IPS-18c (cell line): ENCODE measurements at regions not wholly inside any gene's neighbourhood (a gene's known extent, or its start where the extent isn't known, plus 50 kb on each side); places are given as distances from the start of the nearest gene placed in this dataset.
"Not testable (repeated sequence)": the region's sequence is repeated elsewhere in the genome, so short reads cannot be mapped to it uniquely, and the experiment has no call there.

Source experiments
- H3K4me3 ChIP-seq: 2 replicates; pipeline ENCODE4 v1.7.0; 2013; ENCODE audit warnings: low read depth, mild to moderate bottlenecking, low read length, moderate library complexity; ENCODE audit not compliant: insufficient read depth
- H3K9me3 ChIP-seq: one replicate; pipeline ENCODE4 v1.6.1; 2013; ENCODE audit warnings: mild to moderate bottlenecking, low read length, moderate library complexity; ENCODE audit not compliant: control insufficient read depth, insufficient read depth

DNA sequence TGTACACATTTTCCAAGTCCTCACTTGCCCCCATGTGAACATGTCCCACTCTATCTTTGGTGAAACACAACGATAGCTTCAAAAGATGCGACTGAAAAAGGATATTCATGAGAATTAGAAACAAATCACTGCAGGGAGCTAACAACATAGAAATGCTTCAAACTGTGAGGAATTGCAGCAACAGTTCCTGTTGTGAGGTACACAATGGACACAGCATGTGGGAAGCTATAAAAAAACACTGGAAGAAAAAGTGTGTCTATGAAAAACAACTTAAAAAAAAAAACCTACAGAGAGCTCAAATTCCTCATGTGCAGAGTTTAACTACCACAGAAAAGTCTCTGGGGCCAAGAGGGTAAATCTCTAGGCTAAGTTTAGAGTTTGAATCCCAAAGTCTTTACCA is 51.6 kb upstream of the BLTP1 start:
- no peaks in the 10 kb centered on the region for H3K9me3 ChIP-seq
- 0 out of 2 replicates have a peak overlapping the region, but pooled peaks have one; percentile 9 for H3K4me3 ChIP-seq

DNA sequence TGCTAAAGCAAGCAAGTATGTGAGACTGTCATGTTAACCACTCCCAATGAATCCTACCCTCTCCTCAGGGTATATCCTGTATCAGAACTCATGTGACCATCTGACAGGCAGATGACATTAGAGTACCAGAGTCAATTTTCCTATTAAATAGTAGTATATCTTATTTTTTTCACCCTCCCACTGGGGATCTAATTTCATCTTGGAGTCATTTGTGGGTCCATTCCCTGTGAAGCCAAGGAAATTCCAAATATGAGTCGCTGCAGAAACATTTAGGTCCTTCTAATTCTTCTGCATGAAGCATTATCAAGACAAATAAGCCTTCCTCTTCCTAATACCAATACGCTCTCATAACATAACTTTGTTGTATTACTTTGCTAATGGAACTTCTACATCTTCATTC is 52.2 kb upstream of the BLTP1 start:
- H3K4me3 ChIP-seq = no peak overlapping the region
- H3K9me3 ChIP-seq = no peaks in the 10 kb centered on the region

DNA sequence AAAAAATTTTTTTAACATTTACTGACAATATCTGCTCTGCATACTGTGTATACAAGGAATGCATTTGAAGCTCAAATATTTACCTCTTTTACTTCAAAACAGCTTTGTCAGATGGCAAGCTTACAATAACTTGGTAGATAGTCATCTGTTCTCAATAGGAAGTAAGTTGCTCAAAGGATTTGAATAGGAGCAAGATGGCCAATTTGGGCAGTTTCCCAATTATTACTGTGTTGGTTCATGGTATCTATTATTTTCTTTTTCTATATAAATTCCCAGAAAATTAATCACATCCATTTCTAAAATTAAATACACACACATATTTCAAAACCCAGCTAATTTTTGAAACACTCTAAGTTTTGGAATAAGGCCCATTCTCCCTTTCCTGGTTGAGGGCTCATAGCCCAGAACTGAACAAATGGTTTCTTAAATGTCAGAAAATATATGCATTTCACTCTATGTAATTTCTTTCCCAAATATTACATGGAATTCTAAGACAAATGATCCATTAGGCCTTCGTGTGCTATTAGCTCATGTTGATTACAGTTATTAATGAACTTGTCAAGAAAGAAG is 60.2 kb upstream of the BLTP1 start:
- no peak overlapping the region for H3K4me3 ChIP-seq

GRCh38 chr4:122091397-122091796 is 60.7 kb upstream of the BLTP1 start:
- Histone ChIP-seq H3K4me3 (no peak overlapping the region), H3K9me3 (no peaks in the 10 kb centered on the region)

More for the DNA sequence above, 60.2 kb upstream of the BLTP1 start:
- H3K9me3 ChIP-seq = no peaks in the 10 kb centered on the region

DNA sequence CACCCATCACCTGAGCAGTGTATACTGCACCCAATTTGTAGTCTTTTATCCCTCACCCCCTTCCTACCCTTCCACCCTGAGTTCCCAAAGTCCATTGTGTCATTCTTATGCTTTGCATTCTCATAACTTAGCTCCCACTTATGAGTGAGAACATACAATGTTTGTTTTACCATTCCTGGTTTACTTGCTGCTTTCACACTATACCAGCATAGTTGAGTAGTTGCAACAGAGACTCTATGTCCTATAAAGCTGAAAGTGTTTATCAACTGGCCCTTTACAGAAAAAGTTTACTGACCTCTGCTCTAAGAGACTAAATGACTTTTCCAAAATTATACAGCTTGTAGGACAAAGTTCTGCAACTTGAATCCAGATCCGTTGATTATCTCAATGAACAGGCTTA is 61.1 kb upstream of the BLTP1 start:
- Histone ChIP-seq H3K4me3 (no peak overlapping the region), H3K9me3 (no peaks in the 10 kb centered on the region)

- Histone ChIP-seq H3K4me3 (no peak overlapping the region), H3K9me3 (no peaks in the 10 kb centered on the region)
These were observed 65.6 kb upstream of the BLTP1 start for GRCh38 chr4:122086338-122087065.

GRCh38 chr4:122083989-122084388 is 68.1 kb upstream of the BLTP1 start:
- Histone ChIP-seq H3K9me3 (no peaks in the 10 kb centered on the region), H3K4me3 (no peak overlapping the region)

GRCh38 chr4:122083351-122083750 is 68.8 kb upstream of the BLTP1 start:
- Histone ChIP-seq H3K4me3 (no peak overlapping the region), H3K9me3 (no peaks in the 10 kb centered on the region)

DNA sequence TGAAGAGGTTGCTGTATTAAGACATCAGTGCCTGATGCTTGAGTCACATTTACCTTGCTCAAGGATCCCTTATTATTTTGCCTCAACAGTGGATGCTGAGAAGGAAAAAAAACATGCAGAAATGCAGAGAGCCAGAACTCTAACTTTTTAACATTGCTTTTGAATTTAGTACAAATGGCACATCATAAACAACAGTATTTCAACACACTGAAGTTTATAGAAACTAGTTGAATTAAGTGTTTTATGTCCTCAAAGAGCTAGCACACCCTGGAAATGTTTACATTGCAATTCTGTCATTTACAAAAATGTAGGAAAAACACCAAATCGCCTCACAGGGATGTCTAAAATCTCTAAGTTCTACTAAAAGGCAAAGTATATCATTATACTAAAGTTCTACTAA is 69.5 kb upstream of the BLTP1 start:
- Histone ChIP-seq H3K4me3 (no peak overlapping the region), H3K9me3 (no peaks in the 10 kb centered on the region)

GRCh38 chr4:122077653-122078052 is 74.5 kb upstream of the BLTP1 start:
- not testable (repeated sequence) for H3K9me3 ChIP-seq, H3K4me3 ChIP-seq

GRCh38 chr4:122076835-122077234 is 75.3 kb upstream of the BLTP1 start:
- not testable (repeated sequence) for H3K4me3 ChIP-seq, H3K9me3 ChIP-seq

DNA sequence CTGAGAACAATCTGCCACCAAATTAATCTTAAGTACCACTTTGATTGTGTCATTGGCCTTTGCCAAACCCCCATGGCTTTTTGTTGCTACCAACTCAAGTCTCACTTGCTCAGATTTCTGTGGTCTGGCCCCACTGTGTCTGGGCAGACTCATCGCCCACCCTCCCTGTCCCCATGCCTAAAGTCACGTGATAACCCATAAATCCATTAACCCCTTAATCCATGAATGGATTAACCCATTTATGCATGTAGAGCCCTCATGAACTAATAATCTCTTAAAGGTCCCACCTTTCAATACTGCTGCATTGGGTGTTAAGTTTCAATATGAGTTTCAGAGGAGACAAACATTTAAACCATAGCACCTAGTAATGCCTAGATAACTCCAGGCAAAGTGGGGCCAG is 78.5 kb upstream of the BLTP1 start:
- Histone ChIP-seq H3K9me3 (no peaks in the 10 kb centered on the region), H3K4me3 (no peak overlapping the region)

- Histone ChIP-seq H3K9me3 (no peaks in the 10 kb centered on the region), H3K4me3 (no peak overlapping the region)
These were observed 86.2 kb upstream of the BLTP1 start for GRCh38 chr4:122065915-122066314.

DNA sequence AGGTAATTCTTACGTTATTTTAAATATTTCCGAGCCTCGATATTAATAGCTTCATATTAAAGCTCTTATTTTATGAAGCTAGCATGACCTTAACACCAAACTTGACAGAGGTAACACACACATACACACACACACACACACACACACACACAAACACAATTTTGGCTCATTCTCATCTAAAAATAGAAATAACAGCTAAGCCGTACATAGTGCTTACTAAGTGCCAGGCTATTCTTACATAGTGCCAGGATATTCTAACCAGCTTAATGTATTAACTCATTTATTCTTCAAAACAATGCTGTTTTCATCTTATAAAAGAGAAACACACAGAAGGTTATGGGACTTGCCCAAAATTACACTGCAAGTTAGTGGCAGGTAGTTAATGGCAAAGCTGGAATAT is 87.0 kb upstream of the BLTP1 start:
- Histone ChIP-seq H3K9me3 (no peaks in the 10 kb centered on the region), H3K4me3 (no peak overlapping the region)

GRCh38 chr4:122053186-122053585 is 98.9 kb upstream of the BLTP1 start:
- no peak overlapping the region for H3K4me3 ChIP-seq
- H3K9me3 ChIP-seq = peaks cover 2% of the 10 kb centered on the region

GRCh38 chr4:122052677-122053076 is 99.5 kb upstream of the BLTP1 start:
- peaks cover 2% of the 10 kb centered on the region for H3K9me3 ChIP-seq
- H3K4me3 ChIP-seq = no peak overlapping the region

- Histone ChIP-seq H3K9me3 (peaks cover 2% of the 10 kb centered on the region), H3K4me3 (no peak overlapping the region)
These were observed 99.0 kb upstream of the TRPC3 start for GRCh38 chr4:122050841-122051240.

DNA sequence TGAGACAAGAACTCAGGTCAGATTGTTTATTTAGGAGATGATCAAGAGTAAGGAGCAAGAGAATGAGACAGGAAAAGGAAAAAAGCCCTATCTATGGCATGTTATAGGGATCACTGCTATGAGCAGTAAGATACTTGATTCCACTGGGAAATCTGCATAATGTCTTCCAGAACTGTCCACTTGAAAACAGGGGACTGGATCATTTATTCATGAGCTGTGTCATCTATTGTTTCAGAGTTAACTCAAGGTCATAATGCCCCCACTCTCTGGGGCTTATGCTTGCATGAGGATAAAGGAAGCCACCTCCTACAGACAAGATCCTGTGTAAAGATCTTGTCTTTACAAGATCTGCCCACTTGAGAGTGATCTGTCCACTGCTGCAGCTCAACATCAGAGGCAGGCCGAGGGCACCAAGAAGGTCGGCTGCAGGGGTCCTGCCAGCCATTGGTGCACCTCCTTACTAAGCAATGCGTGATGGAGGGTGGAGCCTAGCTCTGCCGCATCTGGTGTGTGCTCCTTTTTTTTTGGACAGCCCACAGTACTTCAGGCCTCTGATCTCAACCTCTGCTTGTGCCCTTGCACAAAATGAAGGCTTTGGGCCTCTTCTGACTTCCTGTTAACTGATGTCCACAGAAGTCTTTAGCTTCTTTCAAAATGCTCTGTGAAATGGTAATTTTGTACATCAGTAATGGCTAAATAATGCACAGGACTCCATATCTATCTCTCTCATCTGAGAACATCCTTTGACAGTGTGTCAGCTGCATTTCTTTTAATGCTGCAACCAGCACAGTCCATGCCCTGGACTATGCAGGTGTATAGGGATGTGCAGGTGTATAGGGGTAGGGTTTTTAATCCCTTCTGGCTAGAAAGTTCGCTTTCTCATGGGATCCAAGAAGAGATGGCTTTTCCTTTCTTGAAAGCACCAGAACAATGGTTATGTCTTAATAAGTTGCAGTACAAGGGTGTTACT is 95.9 kb upstream of the TRPC3 start:
- Histone ChIP-seq H3K4me3 (no peak overlapping the region; the same call in 1 of the 2 replicates), H3K9me3 (peaks cover 2% of the 10 kb centered on the region)
